ENCODE measurements at regions not wholly inside any gene's neighbourhood (a gene's known extent, or its start where the extent isn't known, plus 50 kb on each side); places are given as distances from the start of the nearest gene placed in this dataset.
"Not testable (repeated sequence)": the region's sequence is repeated elsewhere in the genome, so short reads cannot be mapped to it uniquely, and the experiment has no call there.

- DNase-seq (ENCODE audit: low read depth in 2 of 2), result no peak
These were observed 339.8 kb upstream of the TNRC6C start for GRCh38 chr17:77618731-77619130.

DNA sequence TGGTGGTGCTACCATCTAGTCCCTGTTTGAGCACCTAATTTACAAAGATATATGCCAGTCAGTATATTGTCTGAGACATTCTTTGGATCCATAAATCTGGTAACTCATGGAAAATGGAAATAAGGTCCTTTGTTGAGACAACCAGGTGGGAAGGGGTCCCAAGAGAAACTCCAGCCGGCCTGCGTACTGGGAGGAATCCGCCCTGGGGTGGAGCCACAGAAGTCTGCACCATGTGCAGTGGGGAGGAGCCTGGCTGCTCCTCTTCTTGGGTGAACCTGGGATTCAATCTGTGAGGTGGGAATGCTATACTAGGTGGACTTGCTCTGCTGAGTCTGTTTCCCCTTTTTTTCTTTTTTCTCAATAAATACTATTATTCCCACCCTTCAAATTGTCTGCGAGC is 339.2 kb upstream of the TNRC6C start:
- no peak for DNase-seq (ENCODE audit: low read depth in 2 of 2)

GRCh38 chr17:77619851-77620250 is 338.7 kb upstream of the TNRC6C start:
- no peak for DNase-seq (ENCODE audit: low read depth in 2 of 2)

- no peak for DNase-seq (ENCODE audit: low read depth in 2 of 2)
These were observed 338.2 kb upstream of the TNRC6C start for GRCh38 chr17:77620282-77620681.

GRCh38 chr17:77622084-77622483 is 336.4 kb upstream of the TNRC6C start:
- DNase-seq (ENCODE audit: low read depth in 2 of 2), result not testable (repeated sequence)

DNA sequence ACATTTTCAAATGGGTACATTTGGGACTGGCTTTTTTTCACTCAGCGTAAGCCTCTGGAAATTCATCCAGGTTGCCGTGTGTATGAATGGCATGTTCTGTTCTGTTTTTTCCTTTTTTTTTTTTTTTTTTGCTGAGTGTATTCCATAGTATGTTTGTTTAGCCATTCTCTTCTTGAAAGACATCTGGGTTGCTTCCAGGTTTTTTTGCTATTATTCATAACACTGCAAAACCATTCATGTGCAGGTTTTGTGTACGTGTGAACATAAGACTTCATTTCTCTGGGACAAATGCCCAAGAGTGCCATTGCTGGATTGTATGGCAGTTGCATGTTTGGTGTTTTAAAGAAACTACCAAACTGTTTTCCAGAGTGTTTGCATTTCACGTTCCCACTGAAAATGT is 335.9 kb upstream of the TNRC6C start:
- no peak for DNase-seq (ENCODE audit: low read depth in 2 of 2)

DNA sequence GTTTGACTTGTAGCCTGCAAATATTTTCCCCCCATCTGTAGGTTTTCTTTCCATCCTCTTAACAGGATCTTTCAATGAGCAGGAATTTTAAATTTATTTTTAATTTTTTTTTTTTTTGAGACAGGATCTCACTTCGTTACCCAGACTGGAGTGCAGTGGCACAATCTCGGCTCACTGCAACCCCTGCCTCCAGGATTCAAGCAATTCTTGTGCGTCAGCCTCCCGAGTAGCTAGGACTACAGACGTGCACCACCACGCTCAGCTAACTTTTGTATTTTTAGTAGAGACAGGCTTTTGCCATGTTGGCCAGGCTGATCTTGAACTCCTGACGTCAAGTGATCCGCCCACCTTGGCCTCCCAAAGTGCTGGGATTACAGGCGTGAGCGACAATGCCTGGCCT is 335.2 kb upstream of the TNRC6C start:
- DNase-seq (ENCODE audit: low read depth in 2 of 2), result not testable (repeated sequence)

DNA sequence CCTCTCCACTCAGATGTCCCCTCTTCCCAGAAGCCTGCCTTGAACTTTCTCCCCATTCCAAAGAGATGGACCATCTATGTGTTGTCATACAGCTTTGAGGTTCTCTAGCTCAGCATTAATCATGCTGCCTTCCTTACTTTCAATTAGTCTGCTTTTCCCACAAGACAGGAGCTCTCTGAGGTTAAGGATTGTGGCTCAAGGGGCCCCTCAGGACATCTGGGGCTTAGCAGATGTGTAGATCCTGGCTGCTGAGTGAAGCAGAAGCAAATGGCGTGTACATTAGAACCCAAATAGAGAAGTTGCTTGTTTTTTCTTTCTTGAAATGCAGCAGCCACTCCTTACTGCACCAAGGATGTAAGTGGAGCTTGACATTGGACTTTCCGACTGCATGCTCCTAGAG is 330.5 kb upstream of the TNRC6C start:
- no peak for DNase-seq (ENCODE audit: low read depth in 2 of 2)

DNA sequence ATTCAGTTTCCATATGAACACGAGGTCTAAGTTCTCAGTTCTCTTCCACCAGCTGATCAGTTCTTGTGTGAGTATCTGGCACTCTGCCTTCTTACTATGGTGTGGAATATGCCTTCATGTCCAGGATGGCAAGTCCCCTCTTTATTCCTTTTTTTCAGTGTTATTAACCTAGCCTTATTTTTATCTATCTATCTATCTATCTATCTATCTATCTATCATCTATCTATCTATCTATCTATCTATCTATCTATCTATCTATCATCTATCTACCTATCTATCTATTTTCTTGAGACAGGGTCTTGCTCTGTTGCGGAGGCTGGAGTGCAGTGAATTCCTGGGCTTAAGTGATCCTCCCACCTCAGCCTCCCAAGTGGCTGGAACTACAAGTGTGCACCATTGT is 329.2 kb upstream of the TNRC6C start:
- DNase-seq (ENCODE audit: low read depth in 2 of 2), result not testable (repeated sequence)

GRCh38 chr17:77631307-77631706 is 327.2 kb upstream of the TNRC6C start:
- no peak for DNase-seq (ENCODE audit: low read depth in 2 of 2)

DNA sequence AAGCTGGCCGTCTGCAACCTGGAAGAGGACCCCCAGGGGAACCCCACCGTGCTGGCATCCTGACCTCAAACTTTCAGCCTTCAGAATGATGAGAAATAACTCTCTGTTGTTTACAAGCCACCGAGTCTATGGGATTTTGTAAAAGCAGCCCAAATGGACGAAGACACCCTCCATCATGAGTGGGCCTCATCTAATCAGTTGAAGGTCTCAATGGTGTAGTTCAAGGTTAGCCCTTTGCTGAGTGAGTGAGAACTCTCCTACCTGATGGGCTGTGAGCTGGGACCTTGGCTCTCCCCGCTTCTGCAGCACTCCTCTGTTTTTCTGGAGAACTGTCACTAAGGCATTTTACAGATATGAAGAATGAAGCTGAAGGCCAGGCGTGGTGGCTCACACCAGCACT is 325.9 kb upstream of the TNRC6C start:
- DNase-seq (ENCODE audit: low read depth in 2 of 2), result no peak

DNA sequence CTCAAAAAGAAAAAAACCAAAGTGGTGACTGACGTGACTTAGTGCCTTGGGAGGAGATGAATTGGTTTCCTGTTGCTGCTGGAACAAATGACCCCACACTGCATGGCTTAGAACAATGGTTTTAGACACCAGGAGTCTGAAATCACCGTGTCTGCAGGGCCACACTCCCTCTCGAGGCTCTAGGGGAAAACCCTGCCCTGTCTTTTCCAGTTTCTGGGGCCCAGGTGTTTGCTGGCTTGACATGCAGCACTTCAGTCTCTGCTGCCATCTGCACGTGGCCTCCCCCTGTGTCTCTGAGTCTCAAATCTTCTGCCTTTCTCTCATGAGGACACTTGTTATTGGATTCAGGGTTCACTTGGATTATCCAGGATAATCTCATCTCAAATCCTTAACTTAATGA is 323.8 kb upstream of the TNRC6C start:
- no peak for DNase-seq (ENCODE audit: low read depth in 2 of 2)

- no peak for DNase-seq (ENCODE audit: low read depth in 2 of 2)
These were observed 323.3 kb upstream of the TNRC6C start for GRCh38 chr17:77635176-77635575.

GRCh38 chr17:77635785-77636184 is 322.7 kb upstream of the TNRC6C start:
- not testable (repeated sequence) for DNase-seq (ENCODE audit: low read depth in 2 of 2)

- no peak for DNase-seq (ENCODE audit: low read depth in 2 of 2)
These were observed 321.4 kb upstream of the TNRC6C start for GRCh38 chr17:77636835-77637817.

DNA sequence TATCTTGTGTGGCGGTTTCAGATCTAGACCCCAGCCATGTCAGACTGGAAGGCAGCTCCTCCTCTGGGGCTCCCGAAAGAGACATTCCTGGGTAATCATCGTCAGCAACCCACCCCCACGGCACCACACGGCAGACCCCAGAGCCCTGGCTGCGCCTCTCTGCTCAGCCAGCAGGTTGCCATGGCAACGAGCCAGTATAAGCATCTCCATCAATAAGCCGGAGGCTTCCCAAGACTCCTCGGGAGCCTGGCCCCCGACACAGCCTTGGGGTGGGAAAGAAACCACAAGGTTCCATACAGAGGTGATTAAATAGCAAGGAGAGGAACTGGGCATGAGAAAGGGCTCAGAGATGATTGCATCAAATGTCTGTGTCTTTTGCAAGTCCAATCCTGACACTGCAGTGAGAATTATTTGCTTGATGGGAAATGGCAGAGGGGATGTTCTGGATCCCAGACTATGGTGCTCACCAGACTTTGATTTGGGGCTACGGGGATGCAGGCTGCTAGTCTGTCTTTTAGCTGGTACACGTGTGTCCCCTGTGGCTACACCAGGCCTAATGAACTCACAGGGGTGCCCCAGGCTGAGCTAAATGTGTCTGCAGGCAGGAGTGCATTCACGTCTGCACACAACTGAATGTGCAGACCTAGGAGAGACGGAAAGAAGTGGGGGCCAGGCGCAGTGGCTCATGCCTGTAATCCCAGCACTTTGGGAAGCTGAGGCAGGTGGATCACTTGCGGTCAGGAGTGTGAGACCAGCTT is 320.5 kb upstream of the TNRC6C start:
- no peak for DNase-seq (ENCODE audit: low read depth in 2 of 2)

- DNase-seq (ENCODE audit: low read depth in 2 of 2), result no peak
These were observed 318.3 kb upstream of the TNRC6C start for GRCh38 chr17:77640252-77640651.

DNA sequence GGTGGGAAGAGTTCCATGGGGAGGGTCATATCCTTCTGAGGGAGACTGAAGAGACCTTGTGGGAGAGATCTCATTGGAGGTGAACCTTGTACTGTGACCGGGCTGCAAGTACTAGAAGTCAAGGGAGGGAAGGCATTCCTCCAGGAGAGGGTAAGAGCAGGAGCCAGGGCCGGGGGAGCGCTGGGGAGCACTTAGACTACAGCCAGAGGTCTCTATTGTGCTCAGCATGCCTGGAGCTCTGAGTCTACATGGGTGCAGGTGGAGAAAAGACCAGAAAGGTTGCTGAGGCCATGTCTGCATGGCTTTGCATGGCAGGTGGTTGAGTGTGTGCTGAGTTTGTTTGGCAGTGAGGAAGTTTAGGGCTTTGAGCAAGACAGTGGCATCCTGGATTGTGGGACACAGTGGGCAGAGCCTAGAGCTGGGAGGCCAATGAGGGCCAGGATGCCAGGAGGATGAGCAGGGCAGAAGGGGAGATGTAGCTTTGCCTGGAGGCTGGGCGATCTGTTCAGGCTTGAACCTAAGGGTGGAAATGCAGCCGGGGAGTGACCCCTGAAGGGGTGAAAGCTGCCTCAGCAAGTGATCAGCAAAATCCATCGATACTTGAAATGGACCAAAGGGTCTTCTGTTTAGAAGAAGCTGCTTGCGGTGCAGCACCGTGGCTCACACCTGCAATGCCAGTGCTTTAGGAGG is 317.4 kb upstream of the TNRC6C start:
- DNase-seq (ENCODE audit: low read depth in 2 of 2), result no peak

GRCh38 chr17:77641718-77642117 is 316.8 kb upstream of the TNRC6C start:
- no peak for DNase-seq (ENCODE audit: low read depth in 2 of 2)

GRCh38 chr17:77644181-77645071 is 314.1 kb upstream of the TNRC6C start:
- no peak for DNase-seq (ENCODE audit: low read depth in 2 of 2)

Measured in stimulated activated CD8-positive, alpha-beta memory T cell treated with anti-CD3 and anti-CD28 coated beads, Interleukin-15, amount 100 ng/mL, for 4 hours (primary cell).